AG09309 (cell line): ENCODE measurements at regions not wholly inside any gene's neighbourhood (a gene's known extent, or its start where the extent isn't known, plus 50 kb on each side); places are given as distances from the start of the nearest gene placed in this dataset.
"Not testable (repeated sequence)": the region's sequence is repeated elsewhere in the genome, so short reads cannot be mapped to it uniquely, and the experiment has no call there.

ENCODE experiments used
- DNase-seq: peaks from one replicate; pipeline ENCODE4 v3.0.0-alpha.2; 2010; ENCODE audit warnings: low read depth
- H3K4me3 ChIP-seq: 2 replicates; pipeline ENCODE4 v1.5.1; 2011; ENCODE audit warnings: mild to moderate bottlenecking, low read depth, low read length, moderate library complexity; ENCODE audit not compliant: control insufficient read depth
- TF ChIP-seq, protein P1 (sequence below): IDR thresholded peaks from 2 replicates; pipeline ENCODE4 v1.5.1; 2011; ENCODE audit warnings: mild to moderate bottlenecking, low read depth, low read length, inconsistent platforms; ENCODE audit not compliant: insufficient read depth, control insufficient read depth; ENCODE audit errors: missing control alignments

DNA sequence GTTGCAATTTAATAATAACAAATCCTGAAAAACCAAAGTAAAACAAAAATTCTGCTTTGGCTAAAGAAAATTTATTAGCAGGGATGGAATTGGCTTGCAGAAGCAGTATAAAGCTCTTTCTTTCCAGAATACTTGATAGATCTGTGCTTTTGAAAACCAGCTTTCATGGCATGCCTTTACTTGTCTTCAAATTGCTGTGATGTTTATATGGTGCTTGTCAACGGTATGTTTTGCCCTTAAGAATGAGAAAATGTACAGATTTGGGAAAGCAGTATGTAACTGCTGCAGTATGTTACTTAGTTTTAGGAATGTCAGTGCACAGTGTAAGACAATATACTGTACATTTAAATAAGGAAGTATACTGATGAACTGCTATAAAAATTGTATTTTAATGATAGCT lies 120.8 kb upstream of the PCDH20 start:
- no peak for DNase-seq
- TF ChIP-seq, protein P1, sequence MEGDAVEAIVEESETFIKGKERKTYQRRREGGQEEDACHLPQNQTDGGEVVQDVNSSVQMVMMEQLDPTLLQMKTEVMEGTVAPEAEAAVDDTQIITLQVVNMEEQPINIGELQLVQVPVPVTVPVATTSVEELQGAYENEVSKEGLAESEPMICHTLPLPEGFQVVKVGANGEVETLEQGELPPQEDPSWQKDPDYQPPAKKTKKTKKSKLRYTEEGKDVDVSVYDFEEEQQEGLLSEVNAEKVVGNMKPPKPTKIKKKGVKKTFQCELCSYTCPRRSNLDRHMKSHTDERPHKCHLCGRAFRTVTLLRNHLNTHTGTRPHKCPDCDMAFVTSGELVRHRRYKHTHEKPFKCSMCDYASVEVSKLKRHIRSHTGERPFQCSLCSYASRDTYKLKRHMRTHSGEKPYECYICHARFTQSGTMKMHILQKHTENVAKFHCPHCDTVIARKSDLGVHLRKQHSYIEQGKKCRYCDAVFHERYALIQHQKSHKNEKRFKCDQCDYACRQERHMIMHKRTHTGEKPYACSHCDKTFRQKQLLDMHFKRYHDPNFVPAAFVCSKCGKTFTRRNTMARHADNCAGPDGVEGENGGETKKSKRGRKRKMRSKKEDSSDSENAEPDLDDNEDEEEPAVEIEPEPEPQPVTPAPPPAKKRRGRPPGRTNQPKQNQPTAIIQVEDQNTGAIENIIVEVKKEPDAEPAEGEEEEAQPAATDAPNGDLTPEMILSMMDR, result no peak
- no peak overlapping the region for H3K4me3 ChIP-seq

DNA sequence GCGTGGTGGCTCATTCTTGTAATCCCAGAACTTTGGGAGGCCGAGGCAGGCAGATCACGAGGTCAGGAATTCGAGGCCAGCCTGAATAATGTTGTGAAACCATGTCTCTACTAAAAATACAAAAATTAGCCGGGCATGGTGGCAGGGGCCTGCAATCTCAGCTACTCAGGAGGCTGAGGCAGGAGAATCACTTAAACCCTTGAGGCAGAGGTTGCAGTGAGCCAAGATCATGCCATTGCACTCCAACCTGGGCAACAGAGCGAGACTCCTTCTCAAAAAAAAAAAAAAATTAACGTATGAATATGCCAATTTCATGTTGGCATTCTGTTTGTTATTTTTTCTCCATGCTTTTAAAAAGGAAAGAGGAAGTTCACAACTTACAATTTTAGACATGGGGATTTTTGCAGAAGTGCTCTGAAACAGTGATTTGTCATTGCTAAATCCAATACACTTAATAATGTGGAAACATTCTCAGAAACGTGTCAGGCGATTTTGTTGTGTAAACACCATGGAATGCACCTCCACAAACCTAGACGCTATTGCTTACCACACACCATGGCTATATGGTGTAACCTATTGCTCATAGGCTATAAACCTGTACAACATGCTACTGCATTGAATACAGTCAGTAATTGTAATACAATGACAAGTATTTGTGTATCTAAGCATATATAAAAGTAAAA lies 115.9 kb upstream of the PCDH20 start:
- TF ChIP-seq, protein P1, result no peak
- H3K4me3 ChIP-seq, result no peak overlapping the region
- no peak for DNase-seq

DNA sequence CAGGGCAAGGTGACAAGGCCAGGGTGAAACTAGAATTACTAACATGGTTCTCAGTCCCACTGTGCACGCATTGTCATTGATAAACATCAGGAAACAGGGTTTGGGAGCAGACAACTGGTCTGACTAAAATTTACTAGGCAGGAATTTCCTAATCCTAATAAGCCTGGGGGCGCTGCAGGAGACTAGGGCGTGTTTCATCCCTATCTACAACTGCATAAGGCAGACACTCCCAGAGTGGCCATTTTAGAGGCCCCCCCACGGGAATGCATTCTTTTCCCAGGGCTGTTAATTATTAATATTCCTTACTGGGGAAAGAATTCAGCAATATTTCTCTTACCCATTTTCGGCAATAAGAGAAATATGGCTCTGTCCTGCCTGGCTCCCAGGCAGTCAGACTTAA lies 103.6 kb upstream of the PCDH20 start:
- DNase-seq, H3K4me3 ChIP-seq: not testable (repeated sequence)

DNA sequence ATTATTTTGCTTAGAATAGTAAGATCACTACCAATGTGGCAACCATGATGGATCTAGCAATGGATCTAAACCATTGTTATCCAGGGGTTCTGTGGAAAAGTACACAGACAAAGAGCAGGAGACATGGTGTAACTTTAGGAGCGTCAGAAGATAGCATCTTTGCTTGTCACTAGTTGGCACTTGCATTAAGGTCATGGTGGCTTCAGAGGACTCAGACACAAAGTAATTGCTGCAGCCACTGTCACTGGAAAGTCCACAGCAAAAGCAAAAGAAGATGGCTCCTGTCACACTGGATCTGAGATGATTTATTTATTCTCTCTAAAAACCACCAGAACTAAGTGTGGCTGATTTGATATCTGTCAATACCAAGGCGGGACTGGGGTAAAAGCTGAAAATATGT lies 93.3 kb upstream of the PCDH20 start:
- TF ChIP-seq, protein P1, result no peak
- H3K4me3 ChIP-seq, result no peak overlapping the region
- no peak for DNase-seq

DNA sequence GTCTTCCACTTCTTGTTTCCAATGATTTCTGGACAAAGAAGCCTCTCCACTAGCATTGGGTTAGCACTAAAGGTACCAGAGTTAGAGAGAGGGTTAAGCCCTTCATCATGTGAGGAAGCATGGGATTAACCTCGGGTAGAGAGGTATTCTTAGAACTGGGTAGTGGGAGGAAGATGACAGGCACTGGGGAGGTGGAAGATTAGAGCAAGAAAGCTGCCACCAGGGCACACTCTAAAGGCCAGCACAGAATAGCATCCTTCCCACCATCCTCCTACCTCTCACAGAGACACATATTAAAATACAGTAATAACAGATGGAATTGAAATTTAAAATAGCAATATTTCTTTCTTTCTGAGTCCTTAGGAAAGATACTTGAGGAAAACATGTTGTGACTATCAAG lies 84.5 kb upstream of the PCDH20 start:
- TF ChIP-seq, protein P1, result no peak
- no peak for DNase-seq
- no peak overlapping the region for H3K4me3 ChIP-seq

DNA sequence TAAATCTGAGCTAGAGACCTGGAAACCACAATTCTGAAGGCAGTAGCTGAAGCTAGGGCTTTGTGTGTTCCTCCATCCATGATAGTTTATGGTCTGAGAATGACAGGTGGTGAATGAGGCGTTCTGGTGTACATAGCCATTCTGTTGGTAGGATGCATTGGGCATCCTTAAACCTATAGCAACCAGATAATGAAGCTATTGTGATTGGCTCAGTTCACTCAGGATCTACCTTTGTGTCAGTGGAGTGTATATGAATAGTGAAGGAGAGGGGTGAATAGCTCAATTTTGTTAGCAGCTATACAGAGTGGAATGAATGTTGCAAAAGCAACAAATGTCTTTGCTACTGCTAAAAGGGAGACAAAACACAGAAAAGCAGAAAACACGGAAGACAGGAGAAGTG lies 80.0 kb upstream of the PCDH20 start:
- DNase-seq, result no peak

DNA sequence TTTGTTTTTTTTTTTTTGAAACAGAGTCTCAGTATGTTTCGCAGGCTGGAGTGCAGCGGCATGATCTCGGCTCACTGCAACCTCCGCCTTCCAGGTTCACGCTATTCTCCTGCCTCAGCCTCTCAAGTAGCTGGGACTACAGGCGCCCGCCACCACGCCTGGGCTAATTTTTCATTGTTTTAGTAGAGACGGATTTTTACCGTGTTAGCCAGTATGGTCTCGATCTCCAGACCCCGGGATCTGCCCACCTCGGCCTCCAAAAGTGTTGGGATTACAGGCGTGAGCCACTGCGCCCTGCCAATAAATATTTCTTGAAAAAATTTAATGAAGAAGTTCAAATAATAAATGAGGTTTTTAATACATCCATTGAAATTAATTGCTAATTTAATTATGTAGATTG lies 77.9 kb upstream of the PCDH20 start:
- not testable (repeated sequence) for H3K4me3 ChIP-seq, DNase-seq

More for the DNA sequence above, 80.0 kb upstream of the PCDH20 start:
- no peak overlapping the region for H3K4me3 ChIP-seq
- TF ChIP-seq, protein P1, result no peak

DNA sequence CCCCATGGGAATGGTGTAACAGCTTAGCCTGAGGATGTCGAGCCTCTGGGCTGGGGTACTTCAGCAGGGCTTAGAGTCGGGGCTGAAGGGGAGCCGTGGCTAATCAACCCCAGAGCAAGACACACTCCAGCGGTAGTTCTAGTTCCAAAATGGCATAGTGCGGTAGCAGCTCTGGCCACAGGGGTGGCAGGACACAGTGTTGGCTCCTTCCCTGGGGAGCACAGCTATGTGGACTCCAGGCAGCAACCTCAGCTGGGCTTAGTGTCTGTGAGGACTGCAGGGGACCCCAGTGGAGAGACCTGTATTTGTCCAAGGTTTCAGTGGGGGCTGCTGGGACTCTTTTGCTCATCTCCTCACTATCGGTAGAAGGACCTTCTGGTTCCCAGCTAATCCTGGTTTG lies 70.8 kb upstream of the PCDH20 start:
- H3K4me3 ChIP-seq, result no peak overlapping the region
- TF ChIP-seq, protein P1, result no peak
- DNase-seq, result no peak
